Mammary epithelial cell (primary cell): ENCODE measurements at regions not wholly inside any gene's neighbourhood (a gene's known extent, or its start where the extent isn't known, plus 50 kb on each side); places are given as distances from the start of the nearest gene placed in this dataset.

ENCODE experiments used
- CTCF ChIP-seq, 2 donors: IDR thresholded peaks in 1 of 2; conservative IDR thresholded peaks in 1 of 2; 2 replicates each; pipeline ENCODE4 v1.5.1; 2011 to 2012; ENCODE audit warnings: inconsistent platforms in 2 of 2, low read length in 2 of 2, mild to moderate bottlenecking in 2 of 2, control low read depth in 1 of 2, low read depth in 1 of 2; ENCODE audit not compliant: insufficient read depth in 1 of 2; ENCODE audit errors: extremely low read depth in 1 of 2
- EZH2 ChIP-seq: IDR thresholded peaks from 2 replicates; pipeline ENCODE4 v1.6.1; 2012; ENCODE audit warnings: low read length, inconsistent platforms, borderline replicate concordance

GRCh38 chr6:170162775-170163404, 128.0 kb downstream of the DLL1 start:
- no peak for TF ChIP-seq CTCF (conservative IDR thresholded peaks at IDR 0.05 in 1 of 2, IDR thresholded peaks at IDR 0.05 in 1 of 2; ENCODE audit: extremely low read depth in 1 of 2, insufficient read depth in 1 of 2, low read depth in 1 of 2, low read length in 2 of 2)
- TF ChIP-seq EZH2, result no peak
